ENCODE measurements at regions not wholly inside any gene's neighbourhood (a gene's known extent, or its start where the extent isn't known, plus 50 kb on each side); places are given as distances from the start of the nearest gene placed in this dataset.

DNA sequence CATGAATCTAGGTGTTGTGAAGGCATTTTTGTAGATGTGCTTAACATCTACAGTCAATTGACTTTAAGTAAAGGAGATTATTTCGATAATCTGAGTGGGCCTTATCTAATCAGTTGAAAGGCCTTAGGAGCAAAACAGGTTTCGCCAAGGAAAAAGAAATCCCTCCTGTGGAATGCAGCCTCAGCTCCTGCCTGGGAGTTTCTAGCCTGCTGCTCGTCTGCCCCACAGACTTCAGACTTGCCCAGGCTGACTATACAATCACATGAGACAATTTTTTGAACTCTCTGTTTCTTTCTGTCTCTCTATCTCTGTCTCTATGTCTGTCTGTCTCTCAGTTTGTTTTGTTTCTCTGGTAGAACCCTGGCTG lies 312.5 kb downstream of the OLFM4 start:
- Histone ChIP-seq H3K27me3 (ENCODE audit: control insufficient read depth, insufficient read depth, low read length) (no peaks in the 10 kb centered on the region), H3K9me3 (ENCODE audit: control insufficient read depth, insufficient read depth, low read depth, low read length) (no peaks in the 10 kb centered on the region), H3K4me3 (ENCODE audit: low read depth in 2 of 2, low read length in 2 of 2) (no peak overlapping the region), H3K36me3 (ENCODE audit: control insufficient read depth, insufficient read depth, low read length) (no peaks in the 10 kb centered on the region), H3K27ac (ENCODE audit: low read length) (no peak overlapping the region), H3K4me1 (ENCODE audit: control insufficient read depth, insufficient read depth, low read length) (no peaks in the 10 kb centered on the region)
- ChIA-PET POLR2A (no interaction called here), CTCF (no interaction called here)
- intact Hi-C loops (cut with micrococcal nuclease; ENCODE audit: unreplicated experiment) (no loop called here), in situ Hi-C loops (cut with HindIII; ENCODE audit: low pct_unique_long_range_greater_than_20kb, low sequenced_read_pairs) (no loop called here)
- ATAC-seq (no peak), DNase-seq (ENCODE audit: low read depth, low spot score) (no peak)
- BruUV-seq (replicated peaks): no TSS peak
- TF ChIP-seq, protein P1, sequence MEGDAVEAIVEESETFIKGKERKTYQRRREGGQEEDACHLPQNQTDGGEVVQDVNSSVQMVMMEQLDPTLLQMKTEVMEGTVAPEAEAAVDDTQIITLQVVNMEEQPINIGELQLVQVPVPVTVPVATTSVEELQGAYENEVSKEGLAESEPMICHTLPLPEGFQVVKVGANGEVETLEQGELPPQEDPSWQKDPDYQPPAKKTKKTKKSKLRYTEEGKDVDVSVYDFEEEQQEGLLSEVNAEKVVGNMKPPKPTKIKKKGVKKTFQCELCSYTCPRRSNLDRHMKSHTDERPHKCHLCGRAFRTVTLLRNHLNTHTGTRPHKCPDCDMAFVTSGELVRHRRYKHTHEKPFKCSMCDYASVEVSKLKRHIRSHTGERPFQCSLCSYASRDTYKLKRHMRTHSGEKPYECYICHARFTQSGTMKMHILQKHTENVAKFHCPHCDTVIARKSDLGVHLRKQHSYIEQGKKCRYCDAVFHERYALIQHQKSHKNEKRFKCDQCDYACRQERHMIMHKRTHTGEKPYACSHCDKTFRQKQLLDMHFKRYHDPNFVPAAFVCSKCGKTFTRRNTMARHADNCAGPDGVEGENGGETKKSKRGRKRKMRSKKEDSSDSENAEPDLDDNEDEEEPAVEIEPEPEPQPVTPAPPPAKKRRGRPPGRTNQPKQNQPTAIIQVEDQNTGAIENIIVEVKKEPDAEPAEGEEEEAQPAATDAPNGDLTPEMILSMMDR (IDR thresholded peaks at IDR 0.05): no peak
- TF ChIP-seq SIN3A (IDR thresholded peaks at IDR 0.05; ENCODE audit: borderline replicate concordance, insufficient read depth, low read depth, low read length): no peak
- TF ChIP-seq TCF7L2 (IDR thresholded peaks at IDR 0.05; ENCODE audit: low read depth, low read length): no peak
- TF ChIP-seq, protein P2, sequence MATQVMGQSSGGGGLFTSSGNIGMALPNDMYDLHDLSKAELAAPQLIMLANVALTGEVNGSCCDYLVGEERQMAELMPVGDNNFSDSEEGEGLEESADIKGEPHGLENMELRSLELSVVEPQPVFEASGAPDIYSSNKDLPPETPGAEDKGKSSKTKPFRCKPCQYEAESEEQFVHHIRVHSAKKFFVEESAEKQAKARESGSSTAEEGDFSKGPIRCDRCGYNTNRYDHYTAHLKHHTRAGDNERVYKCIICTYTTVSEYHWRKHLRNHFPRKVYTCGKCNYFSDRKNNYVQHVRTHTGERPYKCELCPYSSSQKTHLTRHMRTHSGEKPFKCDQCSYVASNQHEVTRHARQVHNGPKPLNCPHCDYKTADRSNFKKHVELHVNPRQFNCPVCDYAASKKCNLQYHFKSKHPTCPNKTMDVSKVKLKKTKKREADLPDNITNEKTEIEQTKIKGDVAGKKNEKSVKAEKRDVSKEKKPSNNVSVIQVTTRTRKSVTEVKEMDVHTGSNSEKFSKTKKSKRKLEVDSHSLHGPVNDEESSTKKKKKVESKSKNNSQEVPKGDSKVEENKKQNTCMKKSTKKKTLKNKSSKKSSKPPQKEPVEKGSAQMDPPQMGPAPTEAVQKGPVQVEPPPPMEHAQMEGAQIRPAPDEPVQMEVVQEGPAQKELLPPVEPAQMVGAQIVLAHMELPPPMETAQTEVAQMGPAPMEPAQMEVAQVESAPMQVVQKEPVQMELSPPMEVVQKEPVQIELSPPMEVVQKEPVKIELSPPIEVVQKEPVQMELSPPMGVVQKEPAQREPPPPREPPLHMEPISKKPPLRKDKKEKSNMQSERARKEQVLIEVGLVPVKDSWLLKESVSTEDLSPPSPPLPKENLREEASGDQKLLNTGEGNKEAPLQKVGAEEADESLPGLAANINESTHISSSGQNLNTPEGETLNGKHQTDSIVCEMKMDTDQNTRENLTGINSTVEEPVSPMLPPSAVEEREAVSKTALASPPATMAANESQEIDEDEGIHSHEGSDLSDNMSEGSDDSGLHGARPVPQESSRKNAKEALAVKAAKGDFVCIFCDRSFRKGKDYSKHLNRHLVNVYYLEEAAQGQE (IDR thresholded peaks at IDR 0.05; ENCODE audit: insufficient read depth in 1 of 2, low read depth in 2 of 2, low read length in 1 of 2): no peak
- TF ChIP-seq POLR2AphosphoS5 (IDR thresholded peaks at IDR 0.05; ENCODE audit: low read depth, low read length): no peak

DNA sequence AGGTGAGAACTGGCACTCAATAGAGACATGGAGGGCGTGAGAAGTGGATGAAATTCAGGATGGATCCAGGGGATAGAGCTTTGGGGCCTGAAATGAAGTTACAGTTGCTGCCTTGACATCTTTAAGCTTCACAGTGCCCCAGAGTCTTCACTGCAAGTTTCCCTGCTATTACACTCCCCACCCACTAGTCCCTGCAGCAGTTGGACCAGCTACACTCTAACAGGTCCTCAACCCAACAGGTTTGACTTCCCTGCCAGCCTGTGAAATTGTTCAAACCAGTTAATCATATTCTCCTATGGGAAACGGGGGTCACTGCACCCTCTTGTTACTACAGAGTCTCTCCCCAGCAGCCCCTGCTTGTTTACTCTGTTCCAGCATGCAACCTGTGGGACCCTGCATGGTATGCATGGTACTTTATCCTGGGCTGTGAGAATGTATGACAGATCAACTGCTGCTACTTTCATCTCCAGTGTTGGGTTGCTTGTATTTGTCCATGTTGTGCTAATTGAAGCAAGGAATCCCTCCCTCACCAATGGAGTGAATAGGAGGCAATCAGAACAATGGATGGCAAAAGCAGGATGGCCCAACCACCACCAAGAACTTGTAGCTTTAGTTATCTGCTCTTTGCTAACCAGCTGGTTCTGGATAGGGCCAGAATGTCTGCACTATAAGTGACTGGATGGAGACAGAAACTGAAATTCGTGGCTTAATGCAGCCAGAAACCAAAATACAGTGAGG lies 314.2 kb downstream of the OLFM4 start:
- no peaks in the 10 kb centered on the region for H3K4me1 ChIP-seq (ENCODE audit: control insufficient read depth, insufficient read depth, low read length)
- no peak for TF ChIP-seq SIN3A (IDR thresholded peaks at IDR 0.05; ENCODE audit: borderline replicate concordance, insufficient read depth, low read depth, low read length)
- TF ChIP-seq, protein P1 (IDR thresholded peaks at IDR 0.05): no peak
- TF ChIP-seq POLR2AphosphoS5 (IDR thresholded peaks at IDR 0.05; ENCODE audit: low read depth, low read length): no peak
- no peak for TF ChIP-seq TCF7L2 (IDR thresholded peaks at IDR 0.05; ENCODE audit: low read depth, low read length)
- TF ChIP-seq, protein P2 (IDR thresholded peaks at IDR 0.05; ENCODE audit: insufficient read depth in 1 of 2, low read depth in 2 of 2, low read length in 1 of 2): no peak
- CTCF ChIA-PET: no interaction called here
- in situ Hi-C loops (cut with HindIII; ENCODE audit: low pct_unique_long_range_greater_than_20kb, low sequenced_read_pairs) (no loop called here), intact Hi-C loops (cut with micrococcal nuclease; ENCODE audit: unreplicated experiment) (no loop called here)
- no TSS peak for BruUV-seq (replicated peaks)
- POLR2A ChIA-PET: no interaction called here
- DNase-seq (ENCODE audit: low read depth, low spot score) (no peak), ATAC-seq (no peak)
- H3K27me3 ChIP-seq (ENCODE audit: control insufficient read depth, insufficient read depth, low read length): no peaks in the 10 kb centered on the region
- no peaks in the 10 kb centered on the region for H3K9me3 ChIP-seq (ENCODE audit: control insufficient read depth, insufficient read depth, low read depth, low read length)
- no peak overlapping the region for H3K4me3 ChIP-seq (ENCODE audit: low read depth in 2 of 2, low read length in 2 of 2)
- H3K36me3 ChIP-seq (ENCODE audit: control insufficient read depth, insufficient read depth, low read length): no peaks in the 10 kb centered on the region
- no peak overlapping the region for H3K27ac ChIP-seq (ENCODE audit: low read length)

All from Panc1 (cell line).